NCI-H2029 (cell line): ENCODE measurements at regions not wholly inside any gene's neighbourhood (a gene's known extent, or its start where the extent isn't known, plus 50 kb on each side); places are given as distances from the start of the nearest gene placed in this dataset.

Experiments
- DNase-seq: peaks from one replicate; lab custom pipeline; 2025; lab: John Stamatoyannopoulos, UW

DNA sequence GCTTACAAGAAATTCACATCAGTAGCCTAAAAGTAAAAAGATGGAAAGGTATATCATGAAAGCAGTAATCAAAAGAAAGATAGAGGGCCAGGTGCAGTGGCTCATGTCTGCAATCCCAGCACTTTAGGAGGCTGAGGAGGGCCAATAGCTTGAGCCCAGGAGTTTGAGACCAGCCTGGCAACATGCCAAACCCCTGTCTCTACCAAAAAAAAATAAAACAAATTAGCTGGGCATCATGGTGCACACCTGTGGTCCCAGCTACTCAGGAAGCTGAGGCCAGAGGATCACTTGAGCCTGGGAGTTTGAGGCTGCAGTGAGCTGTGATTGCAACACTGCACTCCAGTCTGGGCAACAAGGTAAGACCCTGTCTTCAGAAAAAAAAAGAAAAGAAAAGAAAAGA lies 55.5 kb downstream of the GSPT2 start:
- DNase-seq = no peak

DNA sequence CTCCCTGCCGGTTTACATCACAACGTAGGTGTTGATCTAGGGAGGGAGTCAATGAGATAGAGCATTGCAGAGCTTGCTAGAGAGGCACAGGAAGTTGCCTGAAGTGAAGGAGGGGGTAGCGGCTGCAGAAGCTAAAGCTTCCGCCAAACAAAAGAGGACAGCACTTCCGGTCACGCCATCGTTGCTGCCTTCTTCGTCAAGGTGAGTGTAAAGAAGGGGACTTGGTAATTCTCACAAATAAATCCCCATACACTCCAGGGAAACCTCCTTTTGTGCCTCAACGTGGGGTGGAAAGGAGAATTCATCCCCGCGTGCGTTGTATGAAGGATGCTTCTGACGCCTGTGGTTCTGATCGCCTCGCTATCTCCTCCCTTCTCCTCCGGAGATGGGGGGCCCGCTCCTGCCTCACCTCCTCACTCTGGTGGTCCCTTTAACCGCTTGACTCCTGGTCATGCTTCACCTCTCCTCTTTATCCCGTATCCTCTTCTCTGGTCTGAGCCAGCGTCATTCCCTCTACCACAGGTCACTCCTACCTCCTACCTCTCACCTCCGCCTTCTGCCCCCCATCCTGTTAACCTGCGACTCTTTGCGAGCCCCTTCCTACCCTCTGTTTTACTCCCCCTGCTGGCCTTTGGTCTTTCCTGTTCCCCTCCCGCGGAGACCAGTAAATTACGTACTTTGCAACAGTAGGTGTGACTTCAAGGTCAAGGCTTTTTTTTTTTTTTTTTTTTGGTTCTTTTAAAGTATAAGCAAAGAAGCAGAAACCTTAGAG lies 59.9 kb downstream of the GSPT2 start:
- DNase-seq = peak; percentile 45

DNA sequence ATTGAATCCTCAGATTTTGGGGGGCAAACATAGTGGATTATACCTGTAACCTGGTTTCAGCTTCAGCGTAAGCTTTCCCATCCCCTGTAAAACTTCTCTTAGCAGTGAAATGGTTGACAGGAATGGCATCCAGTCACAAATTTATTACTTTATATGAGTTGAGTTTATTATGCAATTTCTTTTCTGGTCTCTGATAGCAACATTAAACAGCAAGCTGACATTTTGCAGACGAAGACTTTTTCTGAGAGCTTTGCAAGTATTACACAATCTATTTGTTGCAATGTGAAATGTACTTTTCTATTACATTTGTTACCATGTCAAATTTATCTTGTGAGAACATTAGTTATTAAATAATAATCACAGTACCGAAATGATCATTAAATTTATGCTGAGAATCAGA lies 60.6 kb downstream of the GSPT2 start:
- no peak for DNase-seq

DNA sequence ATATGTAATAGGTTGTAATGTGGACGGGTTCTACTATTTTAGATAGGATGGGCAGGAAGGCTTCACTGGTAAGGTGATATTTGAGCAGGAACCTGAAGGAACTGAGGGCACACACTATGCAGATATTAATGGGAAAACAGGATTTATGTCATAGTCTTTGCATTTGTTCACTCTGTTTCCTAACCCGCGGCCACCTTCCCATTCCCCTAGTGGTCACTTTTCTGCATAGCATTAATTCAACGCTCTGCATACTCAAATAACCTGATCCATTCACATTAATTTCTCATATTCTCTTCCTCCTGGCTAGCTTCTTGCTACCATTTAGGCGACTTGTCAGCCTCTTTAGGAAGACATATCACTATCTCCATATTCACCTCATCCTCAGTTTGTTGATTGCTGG lies 61.5 kb downstream of the GSPT2 start:
- DNase-seq = no peak

DNA sequence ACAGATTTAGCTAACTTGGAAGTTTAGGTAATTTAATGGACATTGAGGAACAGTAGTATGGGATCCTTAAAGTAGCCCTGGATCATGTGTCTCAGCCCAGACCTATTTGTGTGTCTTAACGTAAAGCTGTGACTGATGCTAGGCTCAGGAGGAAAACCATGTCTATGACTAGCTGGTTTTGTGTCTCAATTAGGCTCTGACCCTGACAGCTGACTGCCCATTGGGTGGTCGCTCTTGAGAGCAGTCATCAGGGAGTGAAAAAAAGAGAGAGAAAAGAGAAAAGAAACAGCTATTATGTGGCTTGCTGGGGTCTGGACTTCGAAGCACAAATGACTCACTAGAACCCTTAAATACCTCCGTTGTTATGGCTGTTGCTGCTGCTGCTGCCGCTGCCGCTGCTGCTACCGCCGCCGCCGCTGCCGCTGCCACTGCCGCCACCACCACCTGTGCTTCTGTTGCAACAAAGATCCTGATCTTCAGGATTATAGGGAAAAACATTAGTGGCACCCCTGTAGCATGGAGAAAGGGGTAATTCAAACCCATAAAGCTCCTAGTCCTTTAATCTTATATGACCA lies 70.7 kb downstream of the GSPT2 start:
- DNase-seq = no peak

DNA sequence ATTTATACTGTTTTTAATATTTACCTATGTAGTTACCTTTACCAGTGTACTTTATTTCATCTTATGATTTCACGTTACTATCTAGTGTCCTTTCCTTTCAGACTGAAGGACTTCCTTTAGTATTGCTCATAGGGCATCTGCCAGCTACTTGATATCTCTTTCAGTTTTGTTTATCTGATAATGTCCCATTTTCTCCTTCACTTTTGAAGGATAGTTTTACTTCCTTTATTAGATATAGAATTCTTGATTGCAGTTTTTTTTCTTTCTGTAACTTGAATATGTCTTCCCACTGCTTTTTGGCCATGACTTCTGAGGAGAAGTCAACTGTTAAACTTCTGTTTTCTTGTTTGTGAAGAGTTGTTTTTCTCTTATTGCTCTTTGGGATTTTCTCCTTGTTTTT lies 69.4 kb upstream of the MAGED1 start:
- DNase-seq = no peak

DNA sequence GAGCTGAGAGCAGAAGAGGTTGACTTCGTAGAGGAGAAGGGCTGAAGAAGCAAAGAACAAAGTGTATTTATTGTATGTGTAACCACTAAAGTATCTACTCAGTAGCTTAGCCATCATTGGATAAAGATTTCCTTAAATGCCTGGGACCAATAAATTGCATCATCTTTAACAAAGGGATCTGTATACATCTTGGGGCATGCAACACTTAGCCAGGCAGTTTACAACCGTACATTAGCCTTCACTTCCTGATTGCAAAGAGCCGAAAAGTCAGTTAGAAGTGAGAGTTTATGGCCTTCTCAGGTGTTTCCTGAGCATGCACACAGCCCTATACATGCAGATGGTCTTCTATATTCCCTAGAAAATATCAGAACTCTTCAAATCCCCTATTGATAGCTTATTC lies 68.0 kb upstream of the MAGED1 start:
- no peak for DNase-seq

DNA sequence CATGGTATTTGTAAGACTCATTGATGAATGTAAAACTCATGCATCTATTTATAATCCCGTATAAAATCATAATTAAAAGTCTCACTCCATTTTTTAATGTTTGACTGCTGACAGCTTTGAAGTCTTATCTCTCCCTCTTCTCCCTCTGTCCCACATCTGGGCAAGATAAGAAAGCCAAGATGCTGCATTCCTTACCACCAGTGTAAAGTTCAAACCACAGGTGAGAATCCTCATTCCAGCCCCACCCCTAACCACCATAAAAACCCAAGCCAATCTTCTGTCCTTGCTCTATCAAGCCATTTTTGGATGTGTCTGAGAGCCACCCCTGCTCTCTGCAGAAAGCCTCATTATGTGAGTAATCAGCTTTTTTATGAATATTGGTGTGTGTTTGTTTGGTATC lies 59.3 kb upstream of the MAGED1 start:
- DNase-seq = no peak

DNA sequence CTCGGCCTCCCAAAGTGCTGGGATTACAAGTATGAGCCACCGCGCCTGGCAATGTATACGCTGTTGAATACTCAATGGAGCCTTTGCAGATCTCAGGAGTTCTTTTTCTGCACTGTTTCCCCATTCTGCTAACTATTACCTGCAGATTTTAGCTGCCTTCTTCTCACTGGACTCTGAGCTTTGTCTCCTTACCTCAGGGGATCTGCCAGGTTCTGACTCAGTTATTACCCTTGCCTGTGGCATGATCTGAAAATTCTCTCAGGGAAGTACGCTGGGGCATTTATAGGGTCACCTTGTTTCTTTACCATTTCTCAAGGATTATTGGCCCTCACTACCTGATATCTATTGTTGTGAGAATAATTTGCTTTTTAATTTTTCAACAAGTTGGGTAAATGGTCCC lies 56.6 kb upstream of the MAGED1 start:
- DNase-seq = no peak

DNA sequence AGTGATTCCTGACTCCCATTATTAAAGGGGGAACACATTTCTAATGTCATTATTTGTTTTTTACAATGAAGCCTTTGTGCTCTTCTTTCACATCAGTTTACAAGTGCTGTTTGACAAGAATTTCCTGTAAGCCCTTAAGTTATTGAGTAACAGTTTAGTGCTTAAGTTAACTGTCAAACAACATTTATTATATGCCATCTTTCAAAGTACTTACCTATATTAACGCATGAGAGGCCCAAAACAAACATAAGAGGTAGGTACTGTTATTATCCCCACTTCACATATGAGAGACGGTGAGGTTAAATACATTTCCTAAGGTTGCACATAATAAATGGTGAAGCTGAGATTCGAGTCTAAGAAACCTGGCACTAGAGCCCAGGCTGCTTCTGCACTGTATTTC lies 56.0 kb upstream of the MAGED1 start:
- DNase-seq = no peak

DNA sequence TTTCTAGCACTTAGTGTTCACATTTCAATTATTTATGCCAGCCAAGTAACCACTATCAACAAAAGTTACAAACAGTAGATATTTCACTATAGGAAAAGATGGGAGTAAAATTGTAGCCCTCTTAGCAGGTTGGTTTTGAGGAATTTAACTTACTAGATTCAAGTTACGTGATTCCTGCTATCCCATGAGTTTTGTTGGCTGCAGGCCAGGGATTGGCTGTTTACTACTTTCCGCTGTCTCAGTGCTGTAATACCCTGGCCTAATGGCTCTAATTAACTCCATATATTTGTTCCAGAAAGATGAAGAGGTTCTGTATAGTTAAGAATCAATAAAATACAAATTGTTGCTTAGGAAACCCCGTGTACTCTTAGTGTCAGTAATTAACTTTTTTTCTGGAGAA lies 55.5 kb upstream of the MAGED1 start:
- no peak for DNase-seq
